CD8-positive, alpha-beta memory T cell (primary cell): ENCODE measurements at regions not wholly inside any gene's neighbourhood (a gene's known extent, or its start where the extent isn't known, plus 50 kb on each side); places are given as distances from the start of the nearest gene placed in this dataset.

ENCODE experiments used
- CTCF ChIA-PET: fragments of 350-600 bp; sonication (Branson Sonifier 250); formaldehyde crosslinking; loops from one replicate; lab custom pipeline; 2021; ENCODE audit warnings: antibody characterized with exemption; lab: Charles Lee
- POLR2A ChIA-PET: fragments of 350-600 bp; sonication (Branson Sonifier 250); formaldehyde crosslinking; loops from one replicate; lab custom pipeline; 2021; ENCODE audit warnings: antibody characterized with exemption; lab: Charles Lee
- DNase-seq, 5 donors: peaks; one replicate each; pipeline versions ENCODE4 v3.0.0 to v3.0.0-alpha.2; 2020 to 2022; ENCODE audit warnings: mixed read lengths in 1 of 5
- H3K27ac ChIP-seq: one replicate; pipeline ENCODE4 v1.7.0; 2013; ENCODE audit warnings: low read depth, mild to moderate bottlenecking, low read length, moderate library complexity
- H3K27me3 ChIP-seq: 2 replicates; pipeline ENCODE4 v1.7.0; 2013; ENCODE audit warnings: low read length, mild to moderate bottlenecking; ENCODE audit not compliant: insufficient read depth, poor library complexity, severe bottlenecking
- H3K36me3 ChIP-seq: 2 replicates; pipeline ENCODE4 v1.7.0; 2013; ENCODE audit warnings: mild to moderate bottlenecking, low read length, moderate library complexity; ENCODE audit not compliant: insufficient read depth
- H3K4me1 ChIP-seq: 2 replicates; pipeline ENCODE4 v1.7.0; 2013; ENCODE audit warnings: mild to moderate bottlenecking, low read length, moderate library complexity; ENCODE audit not compliant: insufficient read depth
- H3K4me3 ChIP-seq: 2 replicates; pipeline ENCODE4 v1.7.0; 2013; ENCODE audit warnings: mild to moderate bottlenecking, low read length
- H3K9me3 ChIP-seq: 2 replicates; pipeline ENCODE4 v1.7.0; 2013; ENCODE audit warnings: mild to moderate bottlenecking, low read length
- H3K27ac Mint-ChIP-seq, 8 donors: one replicate each; pipeline ENCODE4 v1.8.0; 2020 to 2021; ENCODE audit warnings: mixed read lengths in 8 of 8, mild to moderate bottlenecking in 6 of 8, inconsistent platforms in 3 of 8, moderate library complexity in 3 of 8
- H3K27me3 Mint-ChIP-seq, 2 donors: one replicate each; pipeline ENCODE4 v1.8.0; 2020 to 2021; ENCODE audit warnings: mixed read lengths in 2 of 2, mild to moderate bottlenecking in 1 of 2, moderate library complexity in 1 of 2
- H3K36me3 Mint-ChIP-seq, 3 donors: one replicate each; pipeline ENCODE4 v1.8.0; 2020 to 2021; ENCODE audit warnings: mixed read lengths in 3 of 3, inconsistent platforms in 1 of 3, mild to moderate bottlenecking in 1 of 3
- H3K4me1 Mint-ChIP-seq, 3 donors: one replicate each; pipeline ENCODE4 v1.8.0; 2020 to 2021; ENCODE audit warnings: mixed read lengths in 3 of 3, inconsistent platforms in 1 of 3, mild to moderate bottlenecking in 1 of 3
- H3K4me3 Mint-ChIP-seq, 7 donors: one replicate each; pipeline ENCODE4 v1.8.0; 2020 to 2021; ENCODE audit warnings: mixed read lengths in 7 of 7, mild to moderate bottlenecking in 6 of 7, moderate library complexity in 4 of 7, inconsistent platforms in 2 of 7
- H3K9me3 Mint-ChIP-seq, 5 donors: one replicate each; pipeline ENCODE4 v1.8.0; 2020 to 2022; ENCODE audit warnings: mixed read lengths in 5 of 5, mild to moderate bottlenecking in 3 of 5, moderate library complexity in 2 of 5, inconsistent platforms in 1 of 5

GRCh38 chr4:17276776-17277175 lies 235.1 kb downstream of the QDPR start:
- POLR2A ChIA-PET: no interaction called here
- no peaks in the 10 kb centered on the region for H3K4me1 ChIP-seq
- H3K27me3 ChIP-seq: no peaks in the 10 kb centered on the region
- CTCF ChIA-PET: interaction anchor here (0.7 kb wide), 1 partner anchor 253 kb away, joined by 5 read pairs; no protein-coding TSS in a partner anchor
- Mint-ChIP-seq H3K4me3 (no peak overlapping the region), H3K27ac (no peak overlapping the region), H3K4me1 (no peaks in the 10 kb centered on the region), H3K9me3 (peaks cover 0 to 2% (median 0%) of the 10 kb centered on the region in 5 donors), H3K36me3 (no peaks in the 10 kb centered on the region), H3K27me3 (peaks cover 0 to 3% of the 10 kb centered on the region in 2 donors)
- no peaks in the 10 kb centered on the region for H3K9me3 ChIP-seq
- H3K27ac ChIP-seq: no peak overlapping the region
- H3K36me3 ChIP-seq: no peaks in the 10 kb centered on the region
- H3K4me3 ChIP-seq: no peak overlapping the region
- DNase-seq: no peak

- H3K9me3 ChIP-seq: no peaks in the 10 kb centered on the region
- ChIA-PET POLR2A (no interaction called here), CTCF (no interaction called here)
- H3K4me1 ChIP-seq: no peaks in the 10 kb centered on the region
- Mint-ChIP-seq H3K4me3 (no peak overlapping the region), H3K27ac (no peak overlapping the region), H3K36me3 (no peaks in the 10 kb centered on the region), H3K9me3 (peaks cover 0 to 2% (median 0%) of the 10 kb centered on the region in 5 donors), H3K4me1 (no peaks in the 10 kb centered on the region), H3K27me3 (peaks cover 0 to 3% of the 10 kb centered on the region in 2 donors)
- H3K36me3 ChIP-seq: no peaks in the 10 kb centered on the region
- H3K27me3 ChIP-seq: no peaks in the 10 kb centered on the region
- DNase-seq: no peak
- H3K27ac ChIP-seq: no peak overlapping the region
- no peak overlapping the region for H3K4me3 ChIP-seq
Measured at GRCh38 chr4:17275836-17276235, 236.1 kb downstream of the QDPR start.

GRCh38 chr4:17273047-17273446 lies 238.8 kb downstream of the QDPR start:
- Mint-ChIP-seq H3K4me1 (no peaks in the 10 kb centered on the region), H3K27ac (no peak overlapping the region), H3K4me3 (no peak overlapping the region), H3K9me3 (peaks cover 0 to 6% (median 0%) of the 10 kb centered on the region in 5 donors), H3K36me3 (no peaks in the 10 kb centered on the region), H3K27me3 (peaks cover 6 to 19% of the 10 kb centered on the region in 2 donors)
- no peaks in the 10 kb centered on the region for H3K4me1 ChIP-seq
- no peak for DNase-seq
- POLR2A ChIA-PET: no interaction called here
- H3K36me3 ChIP-seq: no peaks in the 10 kb centered on the region
- H3K4me3 ChIP-seq: no peak overlapping the region
- CTCF ChIA-PET: no interaction called here
- no peaks in the 10 kb centered on the region for H3K9me3 ChIP-seq
- no peak overlapping the region for H3K27ac ChIP-seq
- no peaks in the 10 kb centered on the region for H3K27me3 ChIP-seq

- no peak overlapping the region for H3K4me3 ChIP-seq
- Mint-ChIP-seq H3K27me3 (peaks cover 6 to 19% of the 10 kb centered on the region in 2 donors), H3K4me3 (no peak overlapping the region), H3K9me3 (peaks cover 0 to 6% (median 0%) of the 10 kb centered on the region in 5 donors), H3K27ac (no peak overlapping the region), H3K4me1 (no peaks in the 10 kb centered on the region), H3K36me3 (no peaks in the 10 kb centered on the region)
- no peaks in the 10 kb centered on the region for H3K36me3 ChIP-seq
- ChIA-PET CTCF (no interaction called here), POLR2A (no interaction called here)
- no peaks in the 10 kb centered on the region for H3K4me1 ChIP-seq
- no peak for DNase-seq
- no peaks in the 10 kb centered on the region for H3K9me3 ChIP-seq
- H3K27me3 ChIP-seq: no peaks in the 10 kb centered on the region
- H3K27ac ChIP-seq: no peak overlapping the region
Measured at GRCh38 chr4:17272154-17272553, 239.7 kb downstream of the QDPR start.

- ChIA-PET POLR2A (no interaction called here), CTCF (no interaction called here)
- Histone ChIP-seq H3K4me3 (no peak overlapping the region), H3K36me3 (no peaks in the 10 kb centered on the region), H3K27ac (no peak overlapping the region), H3K9me3 (no peaks in the 10 kb centered on the region), H3K27me3 (no peaks in the 10 kb centered on the region), H3K4me1 (no peaks in the 10 kb centered on the region)
- Mint-ChIP-seq H3K4me1 (no peaks in the 10 kb centered on the region), H3K36me3 (no peaks in the 10 kb centered on the region), H3K27me3 (peaks cover 6 to 30% of the 10 kb centered on the region in 2 donors), H3K4me3 (no peak overlapping the region), H3K9me3 (peaks cover 0 to 6% (median 0%) of the 10 kb centered on the region in 5 donors), H3K27ac (no peak overlapping the region)
- DNase-seq: no peak
Measured at GRCh38 chr4:17265653-17266052, 246.2 kb downstream of the QDPR start.

GRCh38 chr4:17265139-17265538 lies 246.8 kb downstream of the QDPR start:
- no peak for DNase-seq
- Histone ChIP-seq H3K4me3 (no peak overlapping the region), H3K27me3 (no peaks in the 10 kb centered on the region), H3K27ac (no peak overlapping the region), H3K9me3 (no peaks in the 10 kb centered on the region), H3K4me1 (no peaks in the 10 kb centered on the region), H3K36me3 (no peaks in the 10 kb centered on the region)
- no peak overlapping the region for H3K4me3 Mint-ChIP-seq
- H3K4me1 Mint-ChIP-seq: no peaks in the 10 kb centered on the region
- peaks cover 0 to 9% (median 0%) of the 10 kb centered on the region in 5 donors for H3K9me3 Mint-ChIP-seq
- no peaks in the 10 kb centered on the region for H3K36me3 Mint-ChIP-seq
- peaks cover 5 to 27% of the 10 kb centered on the region in 2 donors for H3K27me3 Mint-ChIP-seq
- ChIA-PET CTCF (no interaction called here), POLR2A (no interaction called here)
- no peak overlapping the region for H3K27ac Mint-ChIP-seq

GRCh38 chr4:17260166-17260907 lies 251.6 kb downstream of the QDPR start:
- H3K36me3 ChIP-seq: no peaks in the 10 kb centered on the region

GRCh38 chr4:17258106-17258505 lies 253.8 kb downstream of the QDPR start:
- H3K9me3 ChIP-seq: no peaks in the 10 kb centered on the region
- Mint-ChIP-seq H3K4me3 (no peak overlapping the region), H3K4me1 (no peaks in the 10 kb centered on the region), H3K9me3 (peaks cover 0 to 7% (median 0%) of the 10 kb centered on the region in 5 donors), H3K27me3 (peaks cover 5 to 16% of the 10 kb centered on the region in 2 donors), H3K36me3 (no peaks in the 10 kb centered on the region), H3K27ac (no peak overlapping the region)
- H3K36me3 ChIP-seq: no peaks in the 10 kb centered on the region
- ChIA-PET POLR2A (no interaction called here), CTCF (no interaction called here)
- no peaks in the 10 kb centered on the region for H3K4me1 ChIP-seq
- DNase-seq: no peak
- H3K4me3 ChIP-seq: no peak overlapping the region
- H3K27ac ChIP-seq: no peak overlapping the region
- no peaks in the 10 kb centered on the region for H3K27me3 ChIP-seq

More at GRCh38 chr4:17260166-17260907, 251.6 kb downstream of the QDPR start:
- CTCF ChIA-PET: no interaction called here
- H3K27me3 Mint-ChIP-seq: peaks cover 1 to 13% of the 10 kb centered on the region in 2 donors
- POLR2A ChIA-PET: no interaction called here
- H3K36me3 Mint-ChIP-seq: no peaks in the 10 kb centered on the region
- H3K9me3 Mint-ChIP-seq: peaks cover 0 to 7% (median 0%) of the 10 kb centered on the region in 5 donors
- H3K4me1 Mint-ChIP-seq: no peaks in the 10 kb centered on the region
- H3K4me3 Mint-ChIP-seq: no peak overlapping the region
- DNase-seq: no peak
- H3K27ac Mint-ChIP-seq: peak overlapping the region in 1 of 8 donors; percentile 26
- Histone ChIP-seq H3K27ac (no peak overlapping the region), H3K27me3 (no peaks in the 10 kb centered on the region), H3K9me3 (no peaks in the 10 kb centered on the region), H3K4me3 (no peak overlapping the region), H3K4me1 (no peaks in the 10 kb centered on the region)
